Esophagus squamous epithelium (tissue), 5 donors: ENCODE measurements at regions not wholly inside any gene's neighbourhood (a gene's known extent, or its start where the extent isn't known, plus 50 kb on each side); places are given as distances from the start of the nearest gene placed in this dataset.

Experiments used
- DNase-seq: peaks from one replicate; lab custom pipeline; 2025; lab: John Stamatoyannopoulos, UW
- H3K27ac ChIP-seq, 4 donors: fragments of 200-600 bp; sonication (generic); one replicate each; pipeline ENCODE4 v1.5.1; 2016 to 2019; ENCODE audit warnings: mild to moderate bottlenecking in 1 of 4
- H3K27me3 ChIP-seq, 4 donors: fragments of 200-600 bp; sonication (generic); 1 replicate in 3 of 4; 2 replicates in 1 of 4; pipeline versions ENCODE4 v1.5.1 to v1.6.0; 2017 to 2021; ENCODE audit warnings: antibody characterized with exemption in 1 of 4
- H3K36me3 ChIP-seq, 3 donors: fragments of 200-600 bp; sonication (generic); one replicate each; pipeline ENCODE4 v1.5.1; 2016 to 2019
- H3K4me1 ChIP-seq, 3 donors: fragments of 200-600 bp; sonication (generic); one replicate each; pipeline ENCODE4 v1.5.1; 2017 to 2019
- H3K4me3 ChIP-seq, 4 donors: fragments of 200-600 bp; sonication (generic); 1 replicate in 3 of 4; 2 replicates in 1 of 4; pipeline ENCODE4 v1.5.1; 2016 to 2019; ENCODE audit warnings: mild to moderate bottlenecking in 2 of 4, moderate library complexity in 1 of 4
- H3K9me3 ChIP-seq, 3 donors: fragments of 200-600 bp; sonication (generic); one replicate each; pipeline ENCODE4 v1.5.1; 2016 to 2019
- POLR2A ChIP-seq, 4 donors: fragments of 450-650 bp; IDR thresholded peaks; one replicate each; pipeline ENCODE4 v1.6.1; 2017; ENCODE audit warnings: antibody characterized with exemption in 4 of 4, mild to moderate bottlenecking in 4 of 4, moderate library complexity in 3 of 4
- WGBS, 2 donors: methylation state at CpG; one replicate each; pipeline ENCODE4 v1.1.5; 2018; 5-methylcytosine and 5-hydroxymethylcytosine counted together
- intact Hi-C: fragments of 100-400 bp; cut with DNase I; formaldehyde crosslinking; loops from one replicate; pipeline ENCODE4 v1.15.0; 2022
- TF ChIP-seq, protein P1 (sequence below), 6 experiments: fragments of 450-650 bp in 4 of 6; fragments of 200-600 bp in 2 of 6; sonication (generic) in 2 of 6; IDR thresholded peaks; one replicate each; pipeline ENCODE4 v1.5.1; 2016 to 2019; ENCODE audit warnings: antibody characterized with exemption in 6 of 6, mild to moderate bottlenecking in 4 of 6, moderate library complexity in 4 of 6
- donor health status: DM: yes; HTN: yes; CAD: no.

DNA sequence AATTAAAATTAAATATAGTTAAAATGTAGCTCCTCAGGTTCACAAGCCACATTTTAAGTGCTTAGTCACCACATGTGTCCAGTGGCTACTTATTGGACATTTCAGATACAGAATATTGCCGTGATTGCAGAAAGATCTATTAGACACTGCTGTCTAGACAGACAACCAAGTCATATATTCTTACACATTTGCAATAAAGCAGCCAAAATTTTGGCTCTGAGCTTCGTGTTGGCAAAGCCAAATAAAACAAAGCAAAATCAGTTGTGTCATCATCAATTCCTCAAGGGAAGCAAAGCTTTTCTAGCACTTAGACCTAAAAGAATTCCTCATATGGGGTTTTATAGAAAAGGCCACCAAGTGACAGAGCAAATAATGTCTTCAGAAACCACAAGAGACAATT, 193.1 kb upstream of the LPP start:
- Histone ChIP-seq H3K36me3 (no peaks in the 10 kb centered on the region), H3K4me1 (peaks cover under 1 to 11% (median 7%) of the 10 kb centered on the region in 3 donors), H3K9me3 (no peaks in the 10 kb centered on the region), H3K4me3 (no peak overlapping the region), H3K27ac (no peak overlapping the region), H3K27me3 (no peaks in the 10 kb centered on the region)
- intact Hi-C loops = no loop called here
- WGBS, 2 donors = 35 to 38% methylated on average over 2 of the region's 2 CpGs
- no peak for TF ChIP-seq POLR2A (IDR thresholded peaks at IDR 0.05)
- TF ChIP-seq, protein P1, sequence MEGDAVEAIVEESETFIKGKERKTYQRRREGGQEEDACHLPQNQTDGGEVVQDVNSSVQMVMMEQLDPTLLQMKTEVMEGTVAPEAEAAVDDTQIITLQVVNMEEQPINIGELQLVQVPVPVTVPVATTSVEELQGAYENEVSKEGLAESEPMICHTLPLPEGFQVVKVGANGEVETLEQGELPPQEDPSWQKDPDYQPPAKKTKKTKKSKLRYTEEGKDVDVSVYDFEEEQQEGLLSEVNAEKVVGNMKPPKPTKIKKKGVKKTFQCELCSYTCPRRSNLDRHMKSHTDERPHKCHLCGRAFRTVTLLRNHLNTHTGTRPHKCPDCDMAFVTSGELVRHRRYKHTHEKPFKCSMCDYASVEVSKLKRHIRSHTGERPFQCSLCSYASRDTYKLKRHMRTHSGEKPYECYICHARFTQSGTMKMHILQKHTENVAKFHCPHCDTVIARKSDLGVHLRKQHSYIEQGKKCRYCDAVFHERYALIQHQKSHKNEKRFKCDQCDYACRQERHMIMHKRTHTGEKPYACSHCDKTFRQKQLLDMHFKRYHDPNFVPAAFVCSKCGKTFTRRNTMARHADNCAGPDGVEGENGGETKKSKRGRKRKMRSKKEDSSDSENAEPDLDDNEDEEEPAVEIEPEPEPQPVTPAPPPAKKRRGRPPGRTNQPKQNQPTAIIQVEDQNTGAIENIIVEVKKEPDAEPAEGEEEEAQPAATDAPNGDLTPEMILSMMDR (IDR thresholded peaks at IDR 0.05) = no peak
- no peak for DNase-seq

DNA sequence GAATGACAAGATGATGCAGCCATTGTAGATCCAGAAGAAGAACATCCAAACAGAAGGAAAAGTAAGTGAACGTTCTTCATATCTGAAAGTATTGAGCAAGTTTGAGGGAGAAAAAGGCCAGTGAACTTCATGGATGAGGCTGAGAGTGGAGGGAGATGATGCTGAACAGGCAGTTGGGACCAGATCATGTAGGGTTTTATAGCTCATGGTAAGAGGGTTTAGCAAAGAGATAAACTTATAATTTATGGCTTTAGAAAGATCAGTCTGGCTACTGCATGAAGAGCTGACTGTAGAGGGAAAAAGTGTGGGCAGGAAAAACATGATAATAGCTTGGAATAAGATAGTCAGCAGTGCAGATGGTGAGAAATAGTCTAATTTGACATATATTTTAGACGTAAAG, 192.6 kb upstream of the LPP start:
- TF ChIP-seq POLR2A (IDR thresholded peaks at IDR 0.05) = no peak
- TF ChIP-seq, protein P1 (IDR thresholded peaks at IDR 0.05) = no peak
- intact Hi-C loops = no loop called here
- H3K36me3 ChIP-seq = no peaks in the 10 kb centered on the region

DNA sequence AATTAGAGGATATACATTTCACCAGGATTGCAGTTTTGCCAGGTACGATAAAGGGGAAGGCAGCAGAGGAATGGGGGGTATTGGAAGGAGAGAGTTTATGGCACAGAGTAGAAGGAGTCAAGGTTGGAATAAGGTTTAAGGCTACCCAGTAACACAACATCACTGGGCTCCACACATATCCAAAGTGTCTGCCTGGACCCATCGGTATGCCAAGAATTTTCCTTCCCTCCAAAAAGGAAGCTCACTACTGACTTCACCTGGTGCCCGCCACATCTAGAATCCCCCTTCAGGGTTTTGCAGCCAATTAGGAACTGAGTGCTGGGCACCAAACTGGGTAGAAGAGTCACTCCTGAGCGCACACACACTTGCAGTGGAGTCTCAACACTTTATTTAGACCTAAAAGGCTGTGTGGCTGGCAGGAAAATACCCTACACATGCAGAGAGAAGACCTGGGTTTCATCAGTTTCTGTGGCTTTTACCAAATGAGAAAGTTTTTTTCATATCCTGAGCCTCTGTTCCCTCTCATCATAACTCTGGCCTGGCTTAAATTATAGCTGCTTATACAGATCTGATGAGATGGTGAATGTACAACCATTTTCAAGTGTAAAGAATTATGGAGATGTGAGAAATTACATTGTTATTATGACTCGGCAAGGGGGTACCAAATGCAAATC, 190.8 kb upstream of the LPP start:
- Histone ChIP-seq H3K4me3 (no peak overlapping the region), H3K9me3 (no peaks in the 10 kb centered on the region), H3K27ac (peak overlapping the region in 2 of 4 donors; percentile 5 to 18), H3K4me1 (peaks cover 0 to 13% (median 7%) of the 10 kb centered on the region in 3 donors), H3K36me3 (no peaks in the 10 kb centered on the region), H3K27me3 (no peaks in the 10 kb centered on the region)
- intact Hi-C loops = no loop called here
- no peak for DNase-seq
- TF ChIP-seq, protein P1 (IDR thresholded peaks at IDR 0.05) = no peak
- no peak for TF ChIP-seq POLR2A (IDR thresholded peaks at IDR 0.05)
- 73 to 78% methylated on average over 4 to 5 of the region's 5 CpGs for WGBS, 2 donors

More for the DNA sequence above, 192.6 kb upstream of the LPP start:
- 84 to 91% methylated on average over 2 of the region's 2 CpGs for WGBS, 2 donors
- H3K4me3 ChIP-seq = no peak overlapping the region
- DNase-seq = no peak
- no peaks in the 10 kb centered on the region for H3K27me3 ChIP-seq
- H3K4me1 ChIP-seq = peaks cover 0 to 9% (median 7%) of the 10 kb centered on the region in 3 donors
- no peaks in the 10 kb centered on the region for H3K9me3 ChIP-seq
- H3K27ac ChIP-seq = no peak overlapping the region

DNA sequence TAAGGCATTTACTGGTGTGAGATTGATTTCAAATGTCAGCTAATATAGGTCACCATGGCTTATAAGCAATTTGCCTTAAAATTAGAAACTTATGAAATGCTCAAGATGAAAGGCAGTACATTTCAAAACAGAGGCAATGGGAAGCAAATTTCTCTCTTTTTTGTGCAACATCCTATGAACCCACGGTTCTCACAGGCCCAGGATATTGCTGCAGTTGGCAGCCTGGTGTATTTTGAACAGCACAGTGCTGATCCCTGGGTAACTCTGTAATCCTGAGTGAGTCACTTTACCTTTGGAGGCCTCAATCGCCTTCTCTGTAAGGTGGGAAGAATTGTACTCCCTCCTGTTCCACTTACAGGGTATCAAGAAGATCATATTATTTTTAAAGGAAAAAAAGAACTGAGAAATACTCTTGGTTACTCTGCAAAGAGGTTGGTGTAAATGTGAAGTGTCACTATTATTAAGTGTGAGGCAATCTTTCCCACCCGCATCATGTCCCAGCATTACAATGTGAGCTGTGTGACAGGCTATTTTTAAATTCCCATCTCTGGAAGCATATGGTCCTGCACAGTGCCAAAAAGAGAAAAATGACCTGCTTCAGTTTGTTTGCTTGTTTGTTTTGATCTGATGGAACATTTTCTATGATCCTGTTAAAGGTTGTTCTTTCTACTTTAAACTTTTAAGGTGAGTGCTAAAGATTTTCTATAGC, 190.1 kb upstream of the LPP start:
- TF ChIP-seq, protein P1 (IDR thresholded peaks at IDR 0.05) = no peak
- no peak for TF ChIP-seq POLR2A (IDR thresholded peaks at IDR 0.05)
- DNase-seq = no peak
- no peaks in the 10 kb centered on the region for H3K27me3 ChIP-seq
- intact Hi-C loops = no loop called here
- WGBS, 2 donors = 49 to 54% methylated on average over 2 to 3 of the region's 3 CpGs
- H3K9me3 ChIP-seq = no peaks in the 10 kb centered on the region
- H3K4me1 ChIP-seq = peaks cover 0 to 13% (median 7%) of the 10 kb centered on the region in 3 donors
- H3K36me3 ChIP-seq = no peaks in the 10 kb centered on the region
- H3K27ac ChIP-seq = peak overlapping the region in 1 of 4 donors; percentile 18
- no peak overlapping the region for H3K4me3 ChIP-seq

DNA sequence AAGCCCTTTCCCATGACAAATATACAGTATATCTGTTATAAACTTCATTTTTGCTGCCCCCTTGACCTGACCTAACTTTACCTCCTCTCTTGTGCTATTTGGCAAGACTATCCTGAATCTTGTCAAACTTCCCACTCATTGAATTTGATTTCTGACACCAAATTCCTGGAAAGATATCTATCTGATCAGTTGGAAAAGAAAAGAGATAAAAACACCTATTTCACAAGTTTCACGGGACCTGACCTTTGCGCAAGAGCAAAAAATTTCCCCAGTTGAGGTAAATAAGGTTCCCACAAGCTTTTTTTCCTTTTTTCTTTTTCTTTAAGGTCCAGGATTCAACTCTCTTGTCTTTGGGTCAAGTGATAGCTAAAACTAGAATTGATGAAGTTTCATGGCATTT, 189.2 kb upstream of the LPP start:
- Histone ChIP-seq H3K27me3 (no peaks in the 10 kb centered on the region), H3K36me3 (no peaks in the 10 kb centered on the region), H3K9me3 (no peaks in the 10 kb centered on the region), H3K27ac (no peak overlapping the region), H3K4me1 (peaks cover 0 to 13% (median 7%) of the 10 kb centered on the region in 3 donors), H3K4me3 (no peak overlapping the region)
- no peak for DNase-seq
- intact Hi-C loops = no loop called here
- TF ChIP-seq POLR2A (IDR thresholded peaks at IDR 0.05) = no peak
- TF ChIP-seq, protein P1 (IDR thresholded peaks at IDR 0.05) = no peak
- 86 to 98% methylated on average over 2 of the region's 2 CpGs for WGBS, 2 donors
